ENCODE measurements at regions not wholly inside any gene's neighbourhood (a gene's known extent, or its start where the extent isn't known, plus 50 kb on each side); places are given as distances from the start of the nearest gene placed in this dataset.

- Histone ChIP-seq H3K4me3 (no peak overlapping the region), H3K27ac (no peak overlapping the region), H3K4me1 (no peaks in the 10 kb centered on the region), H3K9me3 (peaks cover 0 to 9% (median 4%) of the 10 kb centered on the region in 4 donors), H3K36me3 (no peaks in the 10 kb centered on the region), H3K27me3 (no peaks in the 10 kb centered on the region)
- no peak for DNase-seq
- TF ChIP-seq EP300 (IDR thresholded peaks at IDR 0.05) (no peak), POLR2AphosphoS5 (IDR thresholded peaks at IDR 0.05) (no peak), POLR2A (IDR thresholded peaks at IDR 0.05) (no peak)
- TF ChIP-seq, protein P1, sequence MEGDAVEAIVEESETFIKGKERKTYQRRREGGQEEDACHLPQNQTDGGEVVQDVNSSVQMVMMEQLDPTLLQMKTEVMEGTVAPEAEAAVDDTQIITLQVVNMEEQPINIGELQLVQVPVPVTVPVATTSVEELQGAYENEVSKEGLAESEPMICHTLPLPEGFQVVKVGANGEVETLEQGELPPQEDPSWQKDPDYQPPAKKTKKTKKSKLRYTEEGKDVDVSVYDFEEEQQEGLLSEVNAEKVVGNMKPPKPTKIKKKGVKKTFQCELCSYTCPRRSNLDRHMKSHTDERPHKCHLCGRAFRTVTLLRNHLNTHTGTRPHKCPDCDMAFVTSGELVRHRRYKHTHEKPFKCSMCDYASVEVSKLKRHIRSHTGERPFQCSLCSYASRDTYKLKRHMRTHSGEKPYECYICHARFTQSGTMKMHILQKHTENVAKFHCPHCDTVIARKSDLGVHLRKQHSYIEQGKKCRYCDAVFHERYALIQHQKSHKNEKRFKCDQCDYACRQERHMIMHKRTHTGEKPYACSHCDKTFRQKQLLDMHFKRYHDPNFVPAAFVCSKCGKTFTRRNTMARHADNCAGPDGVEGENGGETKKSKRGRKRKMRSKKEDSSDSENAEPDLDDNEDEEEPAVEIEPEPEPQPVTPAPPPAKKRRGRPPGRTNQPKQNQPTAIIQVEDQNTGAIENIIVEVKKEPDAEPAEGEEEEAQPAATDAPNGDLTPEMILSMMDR (IDR thresholded peaks at IDR 0.05), result no peak
- intact Hi-C loops (cut with DNase I), result no loop called here
- WGBS, 2 donors, result 50 to 57% methylated on average over 5 of the region's 5 CpGs
Observed at GRCh38 chr7:69049326-69049725, 548.9 kb upstream of the AUTS2 start.

DNA sequence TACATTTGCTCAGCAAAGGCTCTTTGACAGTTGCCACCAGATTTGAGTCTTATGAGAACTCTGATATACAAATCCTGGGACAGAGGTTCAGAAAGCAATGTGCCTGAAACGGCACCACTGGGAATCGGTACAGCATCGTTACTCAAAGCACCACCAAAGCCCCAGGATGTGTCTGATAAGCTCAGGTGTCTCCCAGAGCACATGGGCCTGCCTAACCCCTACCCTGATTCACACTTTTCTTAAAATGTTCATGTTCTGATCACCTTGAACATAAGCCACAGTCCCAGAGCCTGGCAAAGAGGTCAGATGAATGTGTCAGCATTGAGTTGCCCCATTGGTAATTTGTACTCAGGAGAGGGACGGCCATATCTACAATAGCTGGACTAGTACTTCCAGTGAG, 545.8 kb upstream of the AUTS2 start:
- intact Hi-C loops (cut with DNase I), result no loop called here
- Histone ChIP-seq H3K27ac (no peak overlapping the region), H3K4me1 (no peaks in the 10 kb centered on the region), H3K36me3 (no peaks in the 10 kb centered on the region), H3K4me3 (no peak overlapping the region), H3K27me3 (no peaks in the 10 kb centered on the region), H3K9me3 (peaks cover 0 to 17% (median 0%) of the 10 kb centered on the region in 4 donors)
- DNase-seq, result no peak
- 80 to 88% methylated on average over 4 of the region's 4 CpGs for WGBS, 2 donors
- no peak for TF ChIP-seq EP300 (IDR thresholded peaks at IDR 0.05)
- no peak for TF ChIP-seq POLR2AphosphoS5 (IDR thresholded peaks at IDR 0.05)
- TF ChIP-seq, protein P1 (IDR thresholded peaks at IDR 0.05), result no peak
- TF ChIP-seq POLR2A (IDR thresholded peaks at IDR 0.05), result no peak

DNA sequence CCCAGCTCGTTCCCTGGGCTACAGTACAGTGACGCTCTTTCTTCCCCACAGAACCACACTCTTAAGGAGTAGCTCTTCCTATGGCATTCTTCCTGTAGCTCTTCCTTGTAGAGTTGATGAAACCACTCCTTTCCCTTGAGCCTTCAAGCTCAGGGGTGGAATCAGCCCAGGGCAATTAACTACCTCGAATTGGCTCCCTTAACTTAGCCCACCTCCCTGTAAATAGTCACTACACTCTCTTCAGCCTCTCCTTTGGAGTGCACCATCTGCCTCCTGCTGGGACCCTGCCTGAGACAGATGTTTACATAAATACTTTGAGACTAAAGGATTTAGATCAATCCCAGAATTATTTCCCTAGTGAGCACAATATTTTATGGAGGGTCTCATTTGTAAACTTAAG, 537.8 kb upstream of the AUTS2 start:
- H3K4me3 ChIP-seq, result no peak overlapping the region
- no peaks in the 10 kb centered on the region for H3K36me3 ChIP-seq
- H3K4me1 ChIP-seq, result no peaks in the 10 kb centered on the region
- no peak overlapping the region for H3K27ac ChIP-seq
- intact Hi-C loops (cut with DNase I), result no loop called here
- TF ChIP-seq, protein P1 (IDR thresholded peaks at IDR 0.05), result no peak
- TF ChIP-seq POLR2AphosphoS5 (IDR thresholded peaks at IDR 0.05) (no peak), EP300 (IDR thresholded peaks at IDR 0.05) (no peak), POLR2A (IDR thresholded peaks at IDR 0.05) (no peak)
- H3K27me3 ChIP-seq, result no peaks in the 10 kb centered on the region
- DNase-seq, result no peak
- 54 to 59% methylated on average over 3 of the region's 3 CpGs for WGBS, 2 donors
- peaks cover 0 to 16% (median 3%) of the 10 kb centered on the region in 4 donors for H3K9me3 ChIP-seq

DNA sequence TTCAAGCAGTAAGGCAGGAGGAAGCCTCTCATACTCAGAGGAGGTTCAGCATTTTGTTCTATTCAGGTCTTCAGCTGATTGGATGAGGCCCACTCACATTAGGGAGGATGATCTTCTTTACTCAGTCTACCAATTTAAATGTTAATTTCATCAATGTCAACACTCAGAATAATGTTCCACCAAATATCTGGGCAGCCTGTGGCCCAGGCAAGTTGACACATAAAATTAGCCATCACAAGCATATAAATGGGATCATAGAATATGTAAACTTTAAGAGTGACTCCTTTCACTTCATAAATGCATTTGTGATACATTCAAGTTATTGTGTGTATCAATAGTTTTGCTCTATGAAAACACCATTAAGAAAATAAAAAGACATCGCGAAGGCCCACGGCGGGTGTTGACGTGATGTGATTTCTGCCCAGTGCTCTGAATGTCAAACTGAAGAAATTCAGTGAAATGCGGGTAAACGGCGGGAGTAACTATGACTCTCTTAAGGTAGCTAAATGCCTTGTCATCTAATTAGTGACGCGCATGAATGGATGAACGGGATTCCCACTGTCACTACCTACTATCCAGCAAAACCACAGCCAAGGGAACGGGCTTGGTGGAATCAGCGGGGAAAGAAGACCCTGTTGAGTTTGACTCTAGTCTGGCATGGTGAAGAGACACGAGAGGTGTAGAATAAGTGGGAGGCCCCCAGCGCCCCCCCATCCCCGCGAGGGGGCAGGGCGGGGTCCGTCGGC, 536.1 kb upstream of the AUTS2 start:
- 95% methylated on average over 20 of the region's 20 CpGs for WGBS, 2 donors
- H3K4me3 ChIP-seq, result no peak overlapping the region
- intact Hi-C loops (cut with DNase I), result no loop called here
- no peak for DNase-seq
- no peak overlapping the region for H3K27ac ChIP-seq
- no peaks in the 10 kb centered on the region for H3K36me3 ChIP-seq
- H3K9me3 ChIP-seq, result peaks cover 0 to 11% (median 3%) of the 10 kb centered on the region in 4 donors
- no peak for TF ChIP-seq EP300 (IDR thresholded peaks at IDR 0.05)
- no peak for TF ChIP-seq POLR2AphosphoS5 (IDR thresholded peaks at IDR 0.05)
- TF ChIP-seq POLR2A (IDR thresholded peaks at IDR 0.05), result no peak
- TF ChIP-seq, protein P1 (IDR thresholded peaks at IDR 0.05), result no peak
- H3K4me1 ChIP-seq, result no peaks in the 10 kb centered on the region
- H3K27me3 ChIP-seq, result no peaks in the 10 kb centered on the region

DNA sequence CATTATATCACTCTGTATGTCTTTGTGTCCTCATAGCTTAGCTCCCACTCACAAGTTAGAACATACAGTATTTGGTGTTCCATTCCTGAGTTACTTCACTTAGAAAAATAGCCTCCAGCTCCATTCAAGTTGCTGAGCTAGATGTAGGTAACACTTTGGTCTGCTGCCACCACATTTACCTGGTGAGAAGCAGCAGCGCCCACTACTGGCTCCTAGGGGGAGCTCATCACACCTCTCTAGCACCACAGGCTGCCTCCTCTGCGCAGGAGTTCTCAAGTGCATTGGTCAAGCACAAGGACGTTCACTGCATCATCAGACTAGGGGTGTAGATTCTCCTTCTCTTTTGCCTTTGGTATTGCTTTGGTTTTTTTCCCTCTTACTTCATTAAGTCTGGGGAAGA, 530.9 kb upstream of the AUTS2 start:
- TF ChIP-seq, protein P1 (IDR thresholded peaks at IDR 0.05), result no peak
- TF ChIP-seq POLR2A (IDR thresholded peaks at IDR 0.05) (no peak), EP300 (IDR thresholded peaks at IDR 0.05) (no peak), POLR2AphosphoS5 (IDR thresholded peaks at IDR 0.05) (no peak)
- no peak for DNase-seq
- no peaks in the 10 kb centered on the region for H3K27me3 ChIP-seq
- WGBS, 2 donors, result 36 to 43% methylated on average over 3 of the region's 3 CpGs
- no peaks in the 10 kb centered on the region for H3K36me3 ChIP-seq
- H3K27ac ChIP-seq, result no peak overlapping the region
- H3K9me3 ChIP-seq, result peaks cover 0 to 4% (median 3%) of the 10 kb centered on the region in 4 donors
- no peak overlapping the region for H3K4me3 ChIP-seq
- intact Hi-C loops (cut with DNase I), result no loop called here
- H3K4me1 ChIP-seq, result no peaks in the 10 kb centered on the region
